HCEC 1CT (cell line): ENCODE measurements at regions not wholly inside any gene's neighbourhood (a gene's known extent, or its start where the extent isn't known, plus 50 kb on each side); places are given as distances from the start of the nearest gene placed in this dataset.
"Not testable (repeated sequence)": the region's sequence is repeated elsewhere in the genome, so short reads cannot be mapped to it uniquely, and the experiment has no call there.

Experiments used
- DNase-seq: peaks from one replicate; pipeline ENCODE4 v3.0.0-alpha.2; 2017

DNA sequence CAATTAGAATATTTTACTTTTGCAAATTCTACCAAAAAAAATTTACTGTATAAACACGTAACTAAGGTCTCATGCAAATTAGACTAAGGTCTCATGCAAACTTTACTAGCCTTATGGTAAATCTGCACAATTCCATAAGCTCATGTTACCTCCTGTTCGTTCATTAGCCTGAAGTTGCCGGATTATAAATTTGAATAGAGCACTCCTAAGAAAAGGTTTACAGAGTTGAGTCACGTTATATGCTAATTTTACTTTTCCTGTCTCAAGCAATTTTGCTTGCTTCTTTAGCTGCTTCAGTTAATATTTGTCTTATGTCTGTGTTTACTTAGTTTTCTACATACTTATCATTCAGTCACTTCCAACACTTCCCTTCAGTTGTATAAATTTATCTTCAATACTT is 1434.0 kb upstream of the EYS start:
- no peak for DNase-seq

DNA sequence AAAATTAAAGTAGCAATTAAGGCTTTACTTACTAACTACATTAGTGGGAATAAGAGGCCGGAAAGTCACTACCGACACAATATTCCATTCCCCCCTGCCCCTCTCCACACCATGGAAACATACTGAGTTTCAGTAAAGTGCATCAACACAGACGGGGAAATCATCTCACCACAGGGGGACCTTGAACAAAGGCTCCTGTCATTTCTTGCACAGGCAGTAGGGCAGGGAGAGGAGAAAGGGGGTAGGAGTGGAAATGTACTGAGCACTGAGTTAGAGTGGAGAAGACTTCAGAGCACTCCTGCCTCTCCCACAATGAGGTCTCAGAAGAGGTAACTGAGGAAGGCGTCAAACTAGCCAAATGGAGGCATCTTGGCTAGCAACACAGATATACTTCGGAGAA is 1426.9 kb upstream of the EYS start:
- no peak for DNase-seq

DNA sequence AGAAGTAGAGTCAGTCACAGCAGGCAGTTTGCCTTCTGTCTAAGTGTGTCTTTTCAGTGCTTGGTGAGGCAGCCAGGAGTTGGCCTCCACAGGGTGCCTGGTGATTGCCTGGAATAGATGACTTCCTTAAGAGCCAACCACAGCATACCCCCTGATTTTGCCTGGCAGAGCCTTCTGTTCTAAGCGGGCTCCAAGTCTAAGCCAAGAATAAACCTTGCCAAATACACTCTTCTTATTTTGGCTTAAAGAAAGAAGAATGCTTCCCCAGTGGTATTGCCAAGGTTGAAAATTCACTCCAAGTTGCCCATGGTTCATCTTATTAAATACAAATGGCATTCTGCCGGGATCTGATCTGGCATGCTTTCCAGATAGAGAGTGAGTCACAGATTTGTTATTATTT is 1424.8 kb upstream of the EYS start:
- DNase-seq = no peak

DNA sequence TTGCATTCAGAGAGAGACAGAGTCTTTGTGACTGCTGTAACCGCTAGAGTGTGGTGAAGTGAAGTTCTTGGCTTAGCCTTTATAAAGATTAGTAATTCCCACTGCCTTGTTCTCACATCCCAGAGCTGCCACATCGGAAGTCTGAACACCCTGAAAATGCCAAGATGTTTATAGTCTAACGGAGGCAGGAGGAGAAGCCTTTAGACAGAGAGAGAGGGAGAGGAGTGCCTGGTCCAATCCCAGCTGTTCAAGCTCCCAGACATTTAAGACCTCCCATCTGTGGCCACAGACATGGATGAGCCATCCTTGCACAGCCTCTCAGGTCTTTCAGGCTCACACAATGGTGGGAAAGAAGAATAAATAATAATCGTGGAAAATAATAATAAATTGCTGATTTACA is 1422.8 kb upstream of the EYS start:
- DNase-seq = no peak

DNA sequence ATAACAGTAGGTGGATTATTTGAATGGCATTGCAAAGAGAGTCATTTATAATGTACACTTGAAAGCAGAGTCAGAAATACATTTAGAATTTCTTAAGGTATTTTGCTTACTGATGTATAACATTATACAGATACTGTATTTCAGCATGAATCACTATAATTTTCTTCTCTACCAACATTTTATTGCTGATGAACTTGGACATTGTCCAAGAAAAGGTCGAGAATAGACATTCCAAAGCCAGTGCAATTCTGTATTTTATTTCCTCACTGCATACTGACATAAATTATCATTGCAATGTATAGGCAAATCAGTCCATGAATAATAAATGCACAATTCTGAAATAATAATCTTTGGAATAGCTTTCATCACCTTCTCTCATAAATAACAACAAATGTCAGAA is 1420.0 kb upstream of the EYS start:
- DNase-seq = no peak

DNA sequence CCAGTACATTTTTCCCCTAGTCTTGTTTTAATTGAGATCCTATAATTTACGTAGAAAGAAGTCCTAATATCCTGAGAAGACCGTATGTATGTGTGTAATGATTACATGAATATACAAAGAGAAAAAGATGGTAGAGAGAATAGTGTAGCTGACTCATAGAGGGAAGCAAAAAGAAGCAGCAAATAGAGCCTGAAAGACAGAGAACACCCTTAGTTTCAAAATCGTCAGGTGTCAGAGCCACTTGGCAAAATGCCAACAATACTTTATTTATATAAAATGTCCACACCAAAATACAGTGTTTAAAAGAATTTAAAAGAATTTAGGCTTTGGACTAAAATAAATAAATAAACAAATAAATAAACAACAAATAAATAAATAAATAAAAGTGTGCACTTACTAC is 1414.1 kb upstream of the EYS start:
- no peak for DNase-seq

DNA sequence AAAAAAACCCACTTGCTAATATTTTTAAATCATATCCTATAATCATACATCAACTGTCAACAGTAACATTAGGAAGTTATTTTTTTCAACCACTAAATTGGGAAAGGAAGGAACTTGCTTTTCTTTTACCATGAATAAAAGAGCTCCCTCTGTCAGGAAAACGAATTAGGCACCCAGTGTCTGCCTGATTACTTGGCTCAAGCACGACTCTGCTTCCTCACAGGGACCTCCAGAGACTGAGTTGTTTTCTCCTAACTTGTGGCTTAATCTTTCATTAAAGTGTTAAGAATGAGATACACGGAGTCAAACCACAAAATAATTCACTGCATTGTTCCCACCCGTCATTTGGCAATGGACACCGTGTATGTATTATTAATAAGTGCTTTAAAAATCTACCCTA is 1405.1 kb upstream of the EYS start:
- DNase-seq = peak; percentile 17

DNA sequence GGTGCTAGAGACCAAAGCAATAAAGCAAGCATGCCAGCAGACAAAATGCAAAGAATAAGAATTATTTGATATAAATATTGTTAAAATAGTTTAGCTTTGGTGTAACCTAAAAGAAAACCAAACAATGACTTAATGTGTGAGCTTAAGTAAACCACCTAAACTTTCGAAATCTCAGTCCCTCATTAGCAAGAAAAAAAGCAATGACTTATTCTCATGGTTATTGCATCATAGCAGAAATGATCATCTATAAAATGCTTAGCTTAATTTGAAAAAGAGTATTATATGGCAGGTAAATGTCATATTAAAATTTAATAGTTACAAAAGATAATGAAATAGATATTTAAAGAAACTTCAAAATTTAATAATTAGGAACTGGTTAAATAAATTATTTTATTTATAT is 1395.7 kb upstream of the EYS start:
- DNase-seq = peak; percentile 15

DNA sequence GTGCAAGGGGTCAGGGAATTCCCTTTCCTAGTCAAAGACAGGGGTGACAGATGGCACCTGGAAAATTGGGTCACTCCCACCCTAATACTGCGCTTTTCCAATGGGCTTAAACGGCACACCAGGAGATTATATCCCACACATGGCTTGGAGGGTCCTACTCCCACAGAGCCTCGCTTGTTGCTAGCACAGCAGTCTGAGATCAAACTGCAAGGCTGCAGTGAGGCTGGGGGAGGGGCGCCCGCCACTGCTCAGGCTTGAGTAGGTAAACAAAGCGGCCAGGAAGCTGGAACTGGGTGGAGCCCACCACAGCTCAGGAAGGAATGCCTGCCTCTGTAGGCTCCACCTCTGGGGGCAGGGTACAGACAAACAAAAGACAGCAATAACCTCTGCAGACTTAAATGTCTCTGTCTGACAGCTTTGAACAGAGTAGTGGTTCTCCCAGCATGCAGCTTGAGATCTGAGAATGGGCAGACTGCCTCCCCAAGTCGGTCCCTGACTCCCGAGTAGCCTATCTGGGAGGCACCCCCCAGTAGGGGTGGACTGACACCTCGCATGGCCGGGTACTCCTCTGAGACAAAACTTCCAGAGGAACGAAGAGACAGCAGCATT is 1388.7 kb upstream of the EYS start:
- DNase-seq = not testable (repeated sequence)

DNA sequence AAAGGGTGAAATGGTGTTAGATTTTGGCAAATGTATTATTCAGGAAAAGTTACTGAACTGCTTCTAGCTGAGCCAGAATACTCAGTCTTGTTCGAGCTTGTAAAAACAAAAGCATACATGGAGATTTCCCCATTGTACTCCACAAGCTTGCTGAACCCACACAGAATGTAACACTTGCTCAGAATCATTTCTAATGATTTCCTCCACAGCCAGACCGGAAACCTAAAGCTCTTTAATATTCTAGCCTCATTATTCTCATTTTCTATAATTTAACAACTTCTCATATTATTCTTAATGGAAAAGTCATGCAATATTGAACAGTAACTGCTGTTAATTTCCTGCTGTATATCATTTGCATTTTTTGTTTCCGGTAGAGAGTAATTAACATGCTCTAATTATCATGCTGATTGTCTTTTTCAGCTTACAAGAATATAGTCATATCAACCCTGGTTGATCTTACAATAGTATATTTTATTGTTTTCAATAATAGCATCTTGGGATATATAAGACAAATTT is 1387.5 kb upstream of the EYS start:
- no peak for DNase-seq

DNA sequence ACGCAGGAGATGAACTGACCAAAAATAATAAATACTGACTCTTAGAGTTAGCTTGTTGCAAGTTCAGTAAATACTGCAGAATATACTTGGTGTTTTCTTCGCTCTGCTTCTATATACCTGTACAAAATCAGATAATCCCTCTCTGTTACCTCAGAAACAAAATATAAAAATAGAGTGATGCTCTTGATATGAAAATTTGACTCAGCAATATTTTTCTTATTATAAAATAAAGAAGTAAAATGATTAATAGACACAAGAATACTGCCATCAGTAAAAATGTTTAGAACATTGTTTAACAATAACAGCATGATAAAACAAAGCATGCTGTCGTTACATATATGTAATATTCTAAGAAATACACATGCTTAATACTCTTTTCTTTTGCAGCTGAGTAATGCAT is 1366.9 kb upstream of the EYS start:
- DNase-seq = no peak

DNA sequence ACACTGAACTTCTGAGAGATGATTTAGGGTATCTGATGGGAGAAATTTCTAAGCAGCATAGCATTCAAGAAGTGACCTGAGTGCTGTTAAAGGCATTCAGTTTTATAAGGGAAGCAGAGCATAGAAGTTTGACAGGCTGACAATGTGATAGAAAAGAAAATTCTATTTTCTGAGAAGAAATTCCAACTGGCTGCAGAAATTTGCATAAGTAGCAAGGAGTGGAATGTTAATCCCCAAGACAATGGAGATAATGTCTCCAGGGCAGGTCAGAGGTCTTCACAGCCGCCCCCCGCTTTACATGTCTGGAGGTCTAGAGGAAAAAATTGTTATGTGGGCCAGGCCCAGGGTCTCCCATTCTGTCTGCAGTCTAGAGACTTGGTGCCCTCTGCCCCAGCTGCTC is 1361.8 kb upstream of the EYS start:
- no peak for DNase-seq

DNA sequence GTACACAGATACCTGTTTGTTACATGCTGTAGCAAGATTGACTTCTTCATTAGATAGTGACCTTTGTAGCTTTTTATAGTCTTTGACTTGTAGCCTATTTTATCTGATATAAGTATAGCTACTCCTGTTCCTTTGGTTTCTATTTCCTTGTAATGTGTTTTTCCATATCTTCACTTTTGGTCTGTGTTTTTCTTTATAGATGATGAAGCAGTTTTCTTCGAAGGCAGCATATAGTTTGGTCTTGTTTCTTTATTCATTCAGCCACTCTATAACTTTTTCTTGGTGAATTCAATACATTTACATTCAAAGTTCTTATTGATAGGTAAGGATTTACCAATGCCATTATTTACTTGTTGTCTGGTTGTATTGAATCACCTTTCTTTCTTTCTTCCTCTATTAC is 1357.3 kb upstream of the EYS start:
- DNase-seq = no peak

DNA sequence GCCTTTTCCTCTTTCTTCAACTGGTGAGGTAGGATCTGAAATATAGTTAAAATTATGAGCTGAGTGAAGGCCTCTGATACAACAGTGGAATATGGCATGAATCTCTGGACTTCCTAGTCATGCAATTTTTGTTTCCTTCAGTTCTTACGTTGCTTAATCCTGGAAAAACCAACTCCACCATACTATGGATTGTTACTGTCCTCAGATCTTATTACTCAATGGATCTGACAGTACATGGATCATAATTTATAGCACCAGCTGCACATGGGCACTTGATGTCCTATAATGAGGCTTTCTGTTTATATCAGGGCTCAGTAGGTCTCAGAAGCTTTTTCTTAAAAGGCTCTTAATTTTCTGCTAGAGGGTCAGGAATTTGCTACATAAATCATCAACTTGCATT is 1341.0 kb upstream of the EYS start:
- DNase-seq = no peak

DNA sequence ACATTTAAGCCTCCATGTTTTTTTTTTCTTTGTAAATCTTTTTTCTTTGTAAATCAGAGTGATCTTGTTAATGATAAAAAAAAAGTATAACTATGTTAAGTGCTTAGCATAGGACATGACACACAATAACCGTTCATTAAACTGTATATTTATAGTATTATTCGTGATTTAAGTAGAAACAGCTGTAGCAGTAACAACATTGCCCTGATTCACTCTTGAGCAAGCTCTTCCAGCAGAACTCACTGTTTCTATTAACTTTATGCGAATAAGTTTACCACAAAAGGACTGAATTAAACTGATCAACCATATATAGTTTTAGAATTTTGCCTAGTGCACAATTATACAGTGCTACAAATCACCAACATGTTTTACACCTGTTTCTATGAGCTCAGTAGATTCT is 1338.0 kb upstream of the EYS start:
- DNase-seq = no peak

DNA sequence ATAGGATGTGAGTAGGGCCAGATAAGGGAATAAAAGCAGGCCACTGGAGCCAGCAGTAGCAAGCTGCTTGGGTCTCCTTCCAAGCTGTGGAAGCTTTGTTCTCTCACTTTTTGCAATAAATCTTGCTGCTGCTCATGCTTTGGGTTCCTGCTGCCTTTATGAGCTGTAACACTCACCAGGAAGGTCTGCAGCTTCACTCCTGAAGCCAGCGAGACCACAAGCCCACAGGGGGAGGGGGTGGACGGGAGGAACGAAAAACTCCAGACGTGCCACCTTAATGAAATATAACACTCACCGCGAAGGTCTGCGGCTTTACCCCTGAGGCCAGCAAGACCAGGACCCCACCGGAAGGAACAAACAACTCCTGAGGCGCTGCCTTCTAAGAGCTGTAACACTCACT is 1324.4 kb upstream of the EYS start:
- DNase-seq = no peak

DNA sequence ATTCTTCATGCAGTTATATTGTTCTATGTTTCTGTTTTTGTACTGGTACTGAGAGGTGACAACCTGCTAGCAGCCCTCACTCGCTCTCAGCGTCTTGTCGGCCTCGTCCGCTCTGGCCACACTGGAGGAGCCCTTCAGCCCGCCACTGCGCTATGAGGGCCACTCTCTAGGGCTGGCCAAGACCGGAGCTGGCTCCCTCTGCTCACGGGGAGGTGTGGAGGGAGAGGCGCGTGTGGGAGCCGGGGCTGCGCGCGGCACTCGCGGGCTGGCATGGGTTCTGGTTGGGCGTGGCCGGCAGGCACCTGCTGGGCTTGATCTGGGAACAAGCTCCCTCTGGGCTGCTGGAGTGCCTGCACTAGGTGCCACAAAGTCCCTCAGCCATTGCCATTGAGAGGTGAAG is 1323.8 kb upstream of the EYS start:
- no peak for DNase-seq

DNA sequence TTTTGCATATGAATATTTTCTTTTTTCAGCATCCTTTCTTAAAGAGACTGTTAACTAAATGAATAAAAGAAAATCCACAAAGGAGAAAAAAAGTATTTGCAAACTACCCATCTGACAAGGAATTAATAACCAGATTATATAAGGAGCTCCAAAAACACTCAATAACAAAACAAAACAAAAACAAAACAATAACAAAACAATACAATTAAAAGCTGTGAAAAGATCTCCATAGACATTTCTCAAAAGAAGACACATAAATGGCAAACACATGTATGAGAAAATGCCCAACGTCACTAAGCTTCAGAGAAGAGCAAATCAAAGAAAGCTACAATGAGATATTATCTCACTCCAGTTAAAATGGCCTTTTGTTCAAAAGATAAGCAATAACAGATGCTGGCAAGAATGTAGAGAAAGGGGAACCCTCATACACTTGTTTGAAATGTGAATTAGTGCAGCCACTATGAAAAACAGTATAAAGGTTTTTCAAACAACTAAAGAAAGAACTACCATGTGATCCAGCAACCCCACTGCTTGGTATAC is 1310.0 kb upstream of the EYS start:
- no peak for DNase-seq

DNA sequence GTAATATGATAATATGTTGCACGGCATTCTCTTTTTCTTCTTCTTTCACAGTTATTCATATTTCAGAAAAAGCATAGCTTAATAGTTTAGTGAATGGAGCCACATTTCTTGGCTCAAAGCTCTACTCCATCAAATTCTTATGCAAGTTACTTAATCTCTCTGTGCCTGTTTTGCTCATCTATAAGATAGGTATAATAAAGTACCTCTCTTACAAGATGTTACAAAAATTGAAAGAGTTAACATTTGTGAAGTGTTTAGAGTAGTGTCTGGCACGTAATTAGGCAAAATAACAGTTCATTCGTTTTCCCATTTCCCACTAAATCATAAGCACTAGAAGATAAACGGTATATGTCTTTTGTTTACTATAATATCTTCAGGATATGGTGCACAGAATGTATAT is 1304.4 kb upstream of the EYS start:
- DNase-seq = no peak

DNA sequence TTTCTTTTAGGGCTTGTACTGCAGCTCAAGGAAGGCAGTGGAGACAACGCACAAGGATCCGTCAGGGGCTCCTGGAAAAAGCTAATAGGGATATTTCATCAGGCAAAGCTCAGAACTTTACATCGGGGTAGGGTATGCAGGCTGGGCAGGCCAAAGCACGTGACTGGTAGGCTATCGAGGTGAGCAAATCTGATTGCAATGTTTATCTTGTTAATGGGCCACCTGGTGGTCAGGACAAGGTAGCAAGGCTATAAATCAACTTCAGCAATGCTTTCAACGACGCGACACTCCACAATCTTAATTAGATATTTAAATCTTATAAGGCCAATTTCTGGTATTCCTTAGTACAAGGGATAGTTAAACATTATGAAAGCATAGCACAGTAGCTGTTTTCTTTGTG is 1302.8 kb upstream of the EYS start:
- no peak for DNase-seq

DNA sequence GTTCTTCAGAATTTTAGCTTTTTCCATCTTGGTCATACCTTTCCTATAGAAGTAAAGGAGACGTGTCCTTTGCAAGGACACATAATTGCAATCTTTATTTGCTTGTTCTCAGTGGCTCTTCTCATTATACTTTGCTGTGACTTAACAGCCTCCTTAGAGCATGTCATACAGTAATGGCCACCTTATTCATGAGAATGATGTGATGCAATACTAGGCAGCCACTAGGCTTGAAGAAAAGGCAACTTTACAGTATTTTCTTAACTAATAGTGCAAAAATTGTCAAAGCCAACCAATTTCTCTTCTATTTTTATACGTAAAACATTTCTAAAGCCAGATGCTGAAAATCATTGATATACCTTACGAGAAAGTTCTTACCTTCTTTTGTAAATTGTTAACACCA is 1296.8 kb upstream of the EYS start:
- no peak for DNase-seq

DNA sequence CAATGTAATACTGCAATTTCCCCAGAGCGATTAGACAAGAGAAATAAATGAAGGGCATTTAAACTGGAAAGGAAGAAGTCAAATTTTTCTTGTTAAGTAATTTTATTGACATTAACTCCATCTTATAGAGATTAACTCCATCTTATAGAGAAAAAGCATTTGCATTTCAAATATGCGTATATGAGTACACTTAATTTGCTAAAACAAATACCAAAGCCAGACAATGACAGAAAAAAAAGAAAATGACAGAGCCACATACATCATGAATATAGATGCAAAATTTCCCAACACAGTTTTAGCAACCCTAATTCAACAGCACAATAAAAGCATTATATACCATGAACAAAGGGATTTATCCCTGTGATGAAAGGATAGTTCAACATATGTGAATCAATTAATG is 1293.1 kb upstream of the EYS start:
- DNase-seq = no peak

DNA sequence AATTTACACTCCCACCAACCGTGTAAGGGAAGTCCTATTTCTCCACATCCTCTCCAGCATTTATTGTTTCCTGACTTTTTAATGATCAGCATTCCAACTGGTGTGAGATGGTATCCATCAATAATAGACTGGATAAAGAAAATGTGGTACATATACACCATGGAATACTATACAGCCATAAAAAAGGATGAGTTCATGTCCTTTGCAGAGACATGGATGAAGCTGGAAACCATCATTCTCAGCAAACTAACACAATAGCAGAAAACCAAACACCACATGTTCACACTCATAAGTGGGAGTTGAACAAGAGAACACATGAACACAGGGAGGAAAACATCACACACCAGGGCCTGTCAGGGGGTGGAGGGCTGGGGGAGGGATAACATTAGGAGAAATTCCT is 1290.6 kb upstream of the EYS start:
- DNase-seq = not testable (repeated sequence)

DNA sequence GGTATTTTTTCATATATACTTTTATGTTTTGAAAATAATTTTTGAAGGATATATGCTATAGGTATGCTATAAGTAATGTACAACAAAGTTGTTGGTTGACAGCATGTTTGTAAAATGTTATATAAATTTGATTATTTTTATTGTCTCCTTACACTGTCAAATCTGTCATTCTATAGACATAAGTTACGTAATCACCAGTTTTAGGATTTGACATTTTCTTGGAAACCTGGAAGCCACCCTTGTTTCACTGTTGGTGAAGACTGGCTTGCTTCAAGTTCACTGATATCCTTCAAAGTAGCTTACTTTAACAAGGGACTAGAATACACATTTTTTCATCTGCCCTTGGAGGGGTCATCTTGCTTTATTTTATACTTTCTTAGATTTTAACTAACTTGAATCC is 1288.6 kb upstream of the EYS start:
- no peak for DNase-seq

DNA sequence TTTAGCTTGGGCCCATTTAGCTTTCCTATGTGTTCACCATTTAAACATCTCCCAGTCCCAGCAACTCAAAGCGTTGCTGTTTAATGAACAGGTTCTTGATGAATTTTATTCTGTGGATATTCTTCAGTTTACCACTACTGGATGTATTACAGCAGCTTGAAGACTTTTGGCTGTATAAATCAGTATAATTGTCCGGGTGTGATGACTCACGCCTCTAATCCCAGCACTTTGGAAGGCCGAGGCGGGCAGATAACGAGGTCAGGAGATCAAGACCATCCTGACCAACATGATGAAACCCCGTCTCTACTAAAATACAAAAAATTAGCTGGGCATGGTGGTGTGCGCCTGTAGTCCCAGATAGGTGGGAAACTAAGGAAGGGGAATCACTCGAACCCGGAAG is 1286.7 kb upstream of the EYS start:
- not testable (repeated sequence) for DNase-seq

DNA sequence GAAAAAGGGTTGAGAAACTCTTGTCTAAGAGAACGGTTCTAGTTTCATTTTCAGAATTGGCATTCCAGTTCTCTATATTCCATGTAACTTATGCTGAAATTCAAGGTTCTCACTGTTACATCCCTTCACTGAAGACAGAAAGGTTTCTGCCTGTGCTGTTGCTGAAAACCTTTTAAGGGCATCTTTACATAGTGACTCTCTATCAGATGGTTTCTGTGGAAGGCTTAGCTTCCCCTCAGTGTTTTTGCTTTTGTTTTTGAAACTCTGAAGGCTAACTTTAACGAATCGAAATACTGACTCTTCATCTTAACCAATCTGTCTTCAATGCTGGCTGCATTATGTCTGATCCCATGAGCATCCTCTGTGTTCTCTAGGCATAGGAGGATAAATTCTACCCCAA is 1286.2 kb upstream of the EYS start:
- DNase-seq = no peak
